GM21367 (cell line): ENCODE measurements at regions not wholly inside any gene's neighbourhood (a gene's known extent, or its start where the extent isn't known, plus 50 kb on each side); places are given as distances from the start of the nearest gene placed in this dataset.
"Not testable (repeated sequence)": the region's sequence is repeated elsewhere in the genome, so short reads cannot be mapped to it uniquely, and the experiment has no call there.

Source experiments
- ATAC-seq: cut with Tn5 transposase; IDR thresholded peaks from one replicate; pipeline ENCODE4 v1.9.1; 2021; ENCODE audit not compliant: unreplicated experiment

DNA sequence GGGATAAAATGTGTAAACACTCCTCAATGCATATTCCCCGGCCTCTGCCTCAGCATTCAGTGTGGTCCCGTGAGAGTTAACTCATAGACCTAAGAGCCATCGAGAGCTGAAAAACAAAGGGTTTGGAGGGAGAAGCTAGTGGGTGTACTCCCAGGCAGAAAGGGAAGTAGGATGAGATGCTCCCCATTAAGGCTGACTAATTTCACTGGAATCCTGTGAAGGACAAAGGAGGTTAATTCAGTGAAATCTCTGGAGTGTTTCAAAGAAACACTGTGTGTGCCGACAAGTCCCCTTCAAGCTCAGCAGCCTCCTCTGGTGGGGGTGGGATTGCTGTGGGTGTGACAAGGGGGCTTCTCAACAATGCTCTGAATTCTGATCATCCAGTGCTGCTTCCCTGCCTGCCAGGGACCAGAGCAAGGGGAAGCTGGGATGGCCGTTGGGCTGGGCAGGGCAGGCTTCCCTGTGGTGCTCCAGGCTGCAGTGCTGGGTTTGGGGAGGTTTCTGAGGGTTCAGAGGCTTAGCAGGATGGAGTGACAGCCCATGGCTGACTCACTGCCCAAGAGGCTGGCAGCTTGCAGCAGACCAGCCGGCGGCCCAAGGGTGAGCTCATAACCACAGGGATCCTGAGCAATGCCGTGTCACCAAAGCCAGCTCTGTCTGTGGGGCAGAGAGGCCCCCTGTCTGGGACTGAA is 61.4 kb upstream of the BMAL1 start:
- no peak for ATAC-seq

DNA sequence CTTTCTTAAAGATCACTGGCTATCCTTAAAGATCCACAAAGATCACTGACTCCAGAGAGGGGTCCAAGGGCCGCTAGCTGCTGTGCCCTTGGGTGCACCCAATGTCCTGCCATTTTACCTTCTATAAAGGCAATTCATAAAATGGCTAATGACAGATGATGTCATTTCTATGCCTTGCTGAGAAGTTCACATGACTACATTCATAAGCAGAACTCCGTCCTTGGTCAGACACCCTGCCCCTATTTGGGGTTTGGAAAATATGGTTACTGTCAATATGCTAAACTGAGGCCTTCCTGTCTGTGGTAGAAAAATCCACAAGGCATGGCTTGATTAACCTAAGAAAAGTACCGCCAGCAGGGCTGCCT is 60.9 kb upstream of the BMAL1 start:
- ATAC-seq: no peak

DNA sequence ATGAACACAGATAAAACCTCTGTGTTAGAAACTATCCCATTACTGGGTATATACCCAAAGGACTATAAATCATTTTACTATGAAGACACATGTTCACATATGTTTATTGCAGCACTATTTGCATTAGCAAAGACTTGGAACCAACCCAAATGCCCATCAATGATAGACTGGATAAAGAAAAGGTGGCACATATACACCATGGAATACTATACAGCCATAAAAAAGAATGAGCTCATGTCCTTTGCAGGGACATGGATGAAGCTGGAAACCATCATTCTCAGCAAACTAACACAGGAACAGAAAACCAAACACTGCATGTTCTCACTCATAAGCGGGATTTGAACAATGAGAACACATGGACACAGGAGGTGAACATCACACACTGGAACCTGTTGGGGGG is 58.9 kb upstream of the BMAL1 start:
- ATAC-seq: not testable (repeated sequence)

DNA sequence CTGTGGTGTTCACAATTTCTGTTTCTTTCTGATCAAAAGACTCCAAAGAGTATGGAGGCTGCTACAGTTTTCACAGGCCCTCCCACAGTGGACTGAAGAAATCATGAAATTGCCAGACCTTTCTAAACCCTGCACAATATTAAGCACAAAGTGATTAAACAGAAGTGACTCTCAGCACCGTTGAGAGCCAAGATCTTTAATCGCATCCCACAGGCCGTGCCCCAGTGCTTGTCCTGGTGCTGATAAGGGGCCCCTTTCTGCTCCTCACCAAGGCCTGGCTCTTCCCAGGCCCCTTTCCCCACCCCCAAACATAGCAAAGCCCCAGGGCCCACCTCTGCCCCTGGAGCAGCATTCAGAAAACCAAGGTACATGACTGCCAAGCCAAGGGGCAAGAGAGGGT is 57.4 kb upstream of the BMAL1 start:
- ATAC-seq: no peak

DNA sequence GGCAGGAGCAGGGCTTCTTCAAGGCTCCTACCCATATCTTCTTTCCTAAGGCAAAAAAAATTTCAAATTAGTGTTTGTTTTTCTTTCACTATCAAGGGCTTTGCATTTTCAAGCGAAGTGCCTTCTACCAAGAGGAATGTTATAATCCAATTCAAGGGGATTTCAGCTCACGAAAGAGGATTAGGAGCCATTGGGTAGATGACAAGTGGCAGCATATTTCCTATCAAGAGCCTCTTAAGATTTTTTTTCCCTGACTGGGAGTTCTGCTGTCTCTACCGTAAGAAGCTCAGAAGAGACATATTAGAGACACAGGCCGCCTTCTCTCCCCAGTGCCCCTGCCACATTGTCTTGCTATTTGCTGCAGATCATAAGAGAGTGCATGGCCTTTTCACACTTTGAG is 55.9 kb upstream of the BMAL1 start:
- ATAC-seq: no peak

DNA sequence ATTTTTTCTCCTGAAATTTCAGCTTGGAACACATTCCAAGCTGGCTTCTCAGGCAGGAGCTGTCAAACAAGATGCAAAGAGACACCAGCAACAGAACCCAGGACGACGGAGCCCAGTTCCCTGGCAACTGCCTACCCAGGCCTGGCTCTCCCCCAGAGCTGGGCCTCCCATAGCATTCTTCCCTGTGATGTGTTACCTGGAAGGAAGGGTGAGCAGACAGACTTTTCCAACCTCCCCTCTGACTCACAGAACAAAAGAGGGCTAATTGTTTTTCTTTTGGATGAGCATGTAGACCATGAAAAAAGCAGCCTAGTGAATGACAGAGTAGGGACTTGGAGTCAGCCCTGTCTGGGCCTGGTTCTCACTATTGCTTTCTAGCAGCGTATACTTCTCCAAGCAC is 55.3 kb upstream of the BMAL1 start:
- ATAC-seq: no peak

DNA sequence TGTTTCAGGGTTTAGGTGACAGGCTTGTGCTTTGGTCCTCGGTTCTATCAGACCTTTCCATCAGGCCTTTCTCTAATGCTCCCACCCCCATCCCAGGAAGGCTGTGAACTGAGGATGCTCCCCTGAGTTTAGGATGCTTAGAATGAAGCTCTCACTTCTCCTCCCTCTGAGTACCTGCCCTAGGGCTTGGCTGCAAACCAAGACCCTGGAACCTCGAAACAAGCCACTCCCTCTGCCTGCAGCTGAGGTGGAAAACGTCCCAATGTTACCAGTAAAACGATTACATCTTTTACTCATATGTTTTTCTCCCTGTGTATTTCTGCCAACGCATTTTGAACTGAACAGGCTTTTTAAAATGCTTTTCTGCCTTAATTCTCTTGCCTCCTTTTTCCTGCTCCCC is 54.5 kb upstream of the BMAL1 start:
- ATAC-seq: no peak

DNA sequence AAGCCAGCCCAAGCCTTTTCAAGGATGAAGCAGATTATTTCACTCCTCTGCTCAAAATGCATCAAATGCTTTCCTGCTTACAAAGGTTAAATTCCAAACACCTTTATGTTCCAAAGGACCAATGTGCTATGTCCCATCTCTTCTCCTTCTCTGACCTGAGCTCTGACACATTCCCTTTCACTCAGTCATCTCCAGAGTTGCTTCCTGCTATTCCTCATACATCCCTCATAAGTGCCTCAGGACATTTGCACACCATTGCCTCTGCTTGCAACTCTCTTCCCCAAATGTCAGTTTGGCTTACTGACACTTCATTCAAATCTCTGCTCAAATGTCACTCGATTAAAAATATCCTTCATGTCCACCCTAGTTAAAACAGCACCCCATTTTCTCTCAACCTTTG is 53.3 kb upstream of the BMAL1 start:
- ATAC-seq: no peak

DNA sequence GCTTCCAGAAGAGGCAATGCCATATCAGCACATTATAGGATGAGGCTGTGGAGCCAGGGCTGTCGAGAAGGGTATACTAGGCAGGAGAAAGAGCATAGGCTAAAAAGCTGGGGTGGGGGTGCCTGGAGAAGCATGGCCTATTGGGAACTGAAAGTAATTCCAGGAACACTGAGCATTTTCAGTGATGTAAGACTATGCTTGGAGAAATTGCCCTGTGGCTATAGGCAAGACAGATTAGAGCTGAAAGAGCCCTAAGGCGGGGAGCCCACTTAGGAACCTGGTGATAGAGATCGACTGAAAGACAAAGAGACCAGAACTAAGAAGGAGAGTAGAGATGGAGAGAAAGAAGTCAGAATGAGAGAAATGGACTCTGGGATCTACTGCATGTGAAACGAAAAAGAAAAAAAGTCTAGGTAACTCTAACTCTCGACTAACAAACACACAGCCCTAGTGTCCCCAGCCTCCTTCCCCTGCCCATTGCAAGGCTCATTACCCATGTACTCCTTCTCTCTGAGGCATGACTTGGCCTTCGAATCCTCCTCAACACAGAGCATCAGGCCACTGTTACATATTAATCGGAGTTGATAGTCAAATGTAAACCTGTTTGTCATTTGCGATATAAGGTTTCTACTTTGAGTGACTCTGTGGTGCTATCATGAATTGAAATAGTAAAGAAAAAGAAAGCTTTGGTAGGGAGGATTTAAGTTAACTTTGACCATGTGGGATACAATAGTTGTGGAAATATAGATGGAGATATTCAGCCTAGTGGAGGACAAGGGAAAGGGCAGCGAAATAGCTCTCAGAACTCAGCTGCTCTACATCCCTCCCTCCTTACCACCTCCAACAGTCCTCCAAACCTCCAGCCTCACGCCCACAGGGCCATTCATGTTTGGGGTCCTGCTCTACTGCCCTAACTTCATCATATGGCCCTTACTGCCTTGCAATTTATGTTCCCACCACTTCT is 52.3 kb upstream of the BMAL1 start:
- ATAC-seq: no peak

DNA sequence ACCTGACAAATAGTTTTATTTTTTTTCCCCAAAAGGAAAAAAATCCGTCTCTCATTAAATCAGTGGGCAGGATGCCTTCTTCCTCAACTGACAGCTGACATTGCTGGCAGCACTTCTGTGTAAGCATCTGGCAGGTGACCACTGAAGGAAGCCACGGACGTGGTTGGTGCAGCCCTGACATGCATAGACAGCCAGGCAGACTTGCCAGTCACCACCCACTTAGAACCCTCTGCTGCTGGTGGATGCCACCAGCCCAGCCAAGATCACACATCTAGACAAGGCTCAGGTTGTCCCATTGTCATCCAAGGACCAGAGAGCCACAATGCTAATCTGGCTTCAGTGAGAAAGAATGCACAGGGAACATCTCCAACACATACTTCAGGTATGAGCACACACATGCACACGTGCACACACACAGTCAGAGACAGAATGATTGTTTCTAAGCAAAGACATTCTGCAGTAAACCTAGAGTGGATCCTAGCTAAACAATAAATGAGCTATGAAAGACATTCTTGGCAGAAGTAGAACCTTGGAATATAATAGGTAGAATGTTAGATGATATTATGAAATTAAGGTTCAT is 49.8 kb upstream of the BMAL1 start:
- no peak for ATAC-seq
